Activated CD8-positive, alpha-beta memory T cell treated with anti-CD3 and anti-CD28 coated beads for 36 hours (primary cell): ENCODE measurements at regions not wholly inside any gene's neighbourhood (a gene's known extent, or its start where the extent isn't known, plus 50 kb on each side); places are given as distances from the start of the nearest gene placed in this dataset.

Experiments used
- CTCF ChIA-PET: fragments of 350-600 bp; sonication (Branson Sonifier 250); formaldehyde crosslinking; loops from one replicate; lab custom pipeline; 2021; ENCODE audit warnings: antibody characterized with exemption; lab: Charles Lee
- POLR2A ChIA-PET: fragments of 350-600 bp; sonication (Branson Sonifier 250); formaldehyde crosslinking; loops from one replicate; lab custom pipeline; 2021; ENCODE audit warnings: antibody characterized with exemption; lab: Charles Lee

DNA sequence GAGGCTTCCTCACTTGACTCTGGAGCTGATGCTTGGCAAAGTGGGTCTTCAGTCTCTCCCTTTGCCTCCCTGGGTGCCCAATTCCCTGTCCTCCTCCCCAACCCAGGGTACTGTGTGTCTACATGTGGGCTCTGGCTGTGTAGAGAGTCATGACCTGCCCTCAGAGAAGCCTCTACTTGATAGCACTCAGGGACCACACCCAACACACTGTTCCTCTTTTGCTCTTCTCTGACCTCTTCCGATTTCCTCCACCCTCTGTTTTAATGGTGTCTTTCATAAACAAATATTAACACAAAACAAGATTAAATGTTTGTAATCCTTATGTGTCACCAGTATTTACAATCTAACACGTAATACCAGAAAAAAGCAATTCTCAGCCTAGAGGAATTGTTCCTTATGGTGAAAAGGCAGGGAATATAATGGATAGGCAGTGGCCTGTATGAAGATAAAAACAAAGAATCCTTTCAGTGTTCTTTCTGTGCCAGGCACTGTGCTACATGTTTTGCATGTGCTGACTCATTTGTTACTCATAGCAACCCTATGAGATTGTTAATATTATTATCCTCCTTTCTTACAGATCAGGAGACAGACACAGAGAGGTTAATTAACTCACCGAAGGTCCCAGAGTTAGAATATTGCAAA, 58.2 kb downstream of the HSD3B1 start:
- CTCF ChIA-PET: no interaction called here

GRCh38 chr1:119569095-119569494, 62.1 kb downstream of the HSD3B1 start:
- POLR2A ChIA-PET: no interaction called here
- CTCF ChIA-PET: interaction anchor here (0.6 kb wide), 1 partner anchor 169 kb away, joined by 3 read pairs; no protein-coding TSS in a partner anchor

More for the DNA sequence above, 58.2 kb downstream of the HSD3B1 start:
- POLR2A ChIA-PET: no interaction called here
